HCT116 (cell line): ENCODE measurements at regions not wholly inside any gene's neighbourhood (a gene's known extent, or its start where the extent isn't known, plus 50 kb on each side); places are given as distances from the start of the nearest gene placed in this dataset.

Source experiments
- ATAC-seq: fragments of 200-7000 bp; cut with Tn5 transposase; 2 replicates; pipeline ENCODE4 v1.9.1; 2020; ENCODE audit warnings: mild to moderate bottlenecking, moderate library complexity
- BruUV-seq: library from RNA; stranded (reverse); fragments of 400-500 nt; replicated peaks from 2 replicates; lab custom pipeline; 2021; lab: Mats Ljungman, UMichigan
- CTCF ChIA-PET: fragments of 300-600 bp; sonication (Branson Sonifier 250); formaldehyde crosslinking; loops from one replicate; lab custom pipeline; 2021; ENCODE audit warnings: antibody characterized with exemption; lab: Charles Lee
- POLR2A ChIA-PET: fragments of 300-600, 350-600 bp; sonication (Branson Sonifier 250); formaldehyde crosslinking; loops from one replicate; lab custom pipeline; 2021; ENCODE audit warnings: antibody characterized with exemption; lab: Charles Lee
- RAD21 ChIA-PET, 2 experiments: fragments of 300-600 bp; sonication (Branson Sonifier 250); formaldehyde crosslinking; loops; one replicate each; lab custom pipeline; 2023; ENCODE audit warnings: low total read pairs in 2 of 2; ENCODE audit not compliant: uncharacterized antibody in 2 of 2, unreplicated experiment in 2 of 2, low non-redundant PET in 1 of 2; lab: Charles Lee
- DNase-seq: peaks from one replicate; pipeline ENCODE4 v3.0.0-alpha.2; 2010; ENCODE audit warnings: low read depth, low spot score
- H2AFZ ChIP-seq: fragments of 200-600 bp; shearing (Covaris generic), sonication (generic); 2 replicates; pipeline ENCODE4 v1.6.1; 2017; ENCODE audit warnings: low read depth, mixed run types, mixed read lengths, antibody characterized with exemption, low read length; ENCODE audit not compliant: poor library complexity, severe bottlenecking
- H3K27ac ChIP-seq: 2 replicates; pipeline ENCODE4 v1.5.1; 2012; ENCODE audit warnings: low read depth, low read length
- H3K27me3 ChIP-seq: fragments of 200-600 bp; sonication (generic); 2 replicates; pipeline ENCODE4 v1.6.1; 2016; ENCODE audit warnings: mixed run types, low read length, mixed read lengths; ENCODE audit not compliant: insufficient read depth
- H3K36me3 ChIP-seq, 2 experiments: fragments of 200-500 bp in 1 of 2; fragments of 200-600 bp in 1 of 2; sonication (Bioruptor generic) in 1 of 2; sonication (generic) in 1 of 2; 2 replicates each; pipeline versions ENCODE4 v1.5.1 to v1.6.1; 2014 to 2016; ENCODE audit warnings: low read length in 2 of 2, inconsistent platforms in 1 of 2, mixed read lengths in 1 of 2, mixed run types in 1 of 2; ENCODE audit not compliant: insufficient read depth in 2 of 2, control insufficient read depth in 1 of 2
- H3K4me1 ChIP-seq, 2 experiments: fragments of 200-600 bp in 1 of 2; sonication (generic) in 1 of 2; 2 replicates each; pipeline versions ENCODE4 v1.5.1 to v1.6.1; 2012 to 2017; ENCODE audit warnings: low read length in 2 of 2, inconsistent platforms in 1 of 2, mild to moderate bottlenecking in 1 of 2, mixed read lengths in 1 of 2, mixed run types in 1 of 2, moderate library complexity in 1 of 2; ENCODE audit not compliant: insufficient read depth in 2 of 2, control insufficient read depth in 1 of 2
- H3K4me2 ChIP-seq: fragments of 200-600 bp; sonication (generic); 2 replicates; pipeline ENCODE4 v1.6.1; 2017; ENCODE audit warnings: mixed run types, low read length, mixed read lengths
- H3K4me3 ChIP-seq, 2 experiments: fragments of 200-600 bp in 1 of 2; sonication (generic) in 1 of 2; replicated peaks in 1 of 2; 2 replicates each; pipeline ENCODE4 v1.5.1; 2011 to 2016; ENCODE audit warnings: low read length in 2 of 2, control low read depth in 1 of 2, low read depth in 1 of 2, mild to moderate bottlenecking in 1 of 2, mixed read lengths in 1 of 2, mixed run types in 1 of 2
- H3K79me2 ChIP-seq: fragments of 200-600 bp; sonication (generic); 2 replicates; pipeline ENCODE4 v1.6.1; 2017; ENCODE audit warnings: mild to moderate bottlenecking, mixed run types, low read length, moderate library complexity, mixed read lengths; ENCODE audit not compliant: insufficient read depth
- H3K9ac ChIP-seq: fragments of 200-600 bp; sonication (generic); 2 replicates; pipeline ENCODE4 v1.6.1; 2016; ENCODE audit warnings: low read length, mixed read lengths
- H3K9me2 ChIP-seq: fragments of 200-600 bp; sonication (generic), shearing (Covaris generic); 2 replicates; pipeline ENCODE4 v1.6.1; 2017; ENCODE audit warnings: mixed run types, mild to moderate bottlenecking, moderate library complexity; ENCODE audit not compliant: insufficient read depth
- H3K9me3 ChIP-seq, 2 experiments: fragments of 200-500 bp in 1 of 2; fragments of 200-600 bp in 1 of 2; sonication (Bioruptor generic) in 1 of 2; sonication (generic) in 1 of 2; 2 replicates each; pipeline ENCODE4 v1.6.1; 2014 to 2017; ENCODE audit warnings: low read length in 2 of 2, mixed read lengths in 2 of 2, inconsistent platforms in 1 of 2, low read depth in 1 of 2, mild to moderate bottlenecking in 1 of 2, mixed run types in 1 of 2, moderate library complexity in 1 of 2; ENCODE audit not compliant: control insufficient read depth in 1 of 2, insufficient read depth in 1 of 2
- H4K20me1 ChIP-seq: fragments of 200-600 bp; sonication (generic), shearing (Covaris generic); 2 replicates; pipeline ENCODE4 v1.6.1; 2017; ENCODE audit warnings: mixed run types, mild to moderate bottlenecking, moderate library complexity; ENCODE audit not compliant: insufficient read depth
- ATF3 ChIP-seq: IDR thresholded peaks from 2 replicates; pipeline ENCODE4 v1.6.1; 2012
- CTCF ChIP-seq, 3 experiments: fragments of 200-600 bp in 1 of 3; sonication (generic) in 1 of 3; IDR thresholded peaks in 2 of 3; conservative IDR thresholded peaks in 1 of 3; 2 replicates each; pipeline ENCODE4 v1.5.1; 2012 to 2017; ENCODE audit warnings: low read depth in 2 of 3, low read length in 2 of 3, antibody characterized with exemption in 1 of 3, borderline replicate concordance in 1 of 3, control low read depth in 1 of 3, mild to moderate bottlenecking in 1 of 3, mixed read lengths in 1 of 3, mixed run types in 1 of 3, moderate library complexity in 1 of 3; ENCODE audit not compliant: insufficient read depth in 1 of 3
- EZH2 ChIP-seq: fragments of 200-600 bp; sonication (generic); IDR thresholded peaks from 2 replicates; pipeline ENCODE4 v1.6.1; 2017; ENCODE audit warnings: antibody characterized with exemption, mixed run types
- FOSL1 ChIP-seq: IDR thresholded peaks from 2 replicates; pipeline ENCODE4 v1.6.1; 2012; ENCODE audit warnings: low read depth
- JUND ChIP-seq: IDR thresholded peaks from 2 replicates; pipeline ENCODE4 v1.6.1; 2012
- MAX ChIP-seq: IDR thresholded peaks from 2 replicates; pipeline ENCODE4 v1.6.1; 2012
- RAD21 ChIP-seq: IDR thresholded peaks from 2 replicates; pipeline ENCODE4 v1.6.1; 2012; ENCODE audit warnings: low read depth, mild to moderate bottlenecking
- REST ChIP-seq: IDR thresholded peaks from 2 replicates; pipeline ENCODE4 v1.6.1; 2012; ENCODE audit warnings: low read depth
- TCF7L2 ChIP-seq: IDR thresholded peaks from 2 replicates; pipeline ENCODE4 v1.7.0; 2011; ENCODE audit warnings: borderline replicate concordance, inconsistent platforms; ENCODE audit not compliant: insufficient read depth, insufficient read length; ENCODE audit errors: extremely low read depth
- ZFX ChIP-seq: fragments of 450-650 bp; IDR thresholded peaks from 2 replicates; pipeline ENCODE4 v1.6.1; 2017
- ZNF274 ChIP-seq: fragments of 200-500 bp; sonication (Bioruptor generic); IDR thresholded peaks from 2 replicates; pipeline ENCODE4 v1.6.1; 2014; ENCODE audit warnings: mild to moderate bottlenecking, low read depth, low read length, inconsistent platforms
- intact Hi-C: fragments of 100-400 bp; cut with micrococcal nuclease; formaldehyde crosslinking; loops from 2 replicates; pipeline ENCODE4 v1.10.0; 2022

GRCh38 chr6:16836144-16836981 is 75.1 kb upstream of the ATXN1 start:
- ChIA-PET POLR2A (no interaction called here), RAD21 (no interaction called here), CTCF (no interaction called here)
- Histone ChIP-seq H3K9me2 (no peaks in the 10 kb centered on the region), H4K20me1 (no peaks in the 10 kb centered on the region), H3K4me1 (no peaks in the 10 kb centered on the region), H3K27me3 (no peaks in the 10 kb centered on the region), H3K4me3 (no peak overlapping the region), H3K9me3 (no peaks in the 10 kb centered on the region), H3K9ac (no peak overlapping the region), H3K4me2 (no peak overlapping the region), H2AFZ (no peak overlapping the region), H3K36me3 (no peaks in the 10 kb centered on the region), H3K79me2 (no peaks in the 10 kb centered on the region), H3K27ac (no peak overlapping the region)
- intact Hi-C loops, result no loop called here
- DNase-seq, result no peak
- BruUV-seq, result no TSS peak
- ATAC-seq, result no peak
- TF ChIP-seq CTCF (IDR thresholded peaks at IDR 0.05 in 2 of 3, conservative IDR thresholded peaks at IDR 0.05 in 1 of 3; ENCODE audit: borderline replicate concordance in 1 of 3, insufficient read depth in 1 of 3, low read depth in 2 of 3, low read length in 2 of 3) (no peak), ZNF274 (no peak)

DNA sequence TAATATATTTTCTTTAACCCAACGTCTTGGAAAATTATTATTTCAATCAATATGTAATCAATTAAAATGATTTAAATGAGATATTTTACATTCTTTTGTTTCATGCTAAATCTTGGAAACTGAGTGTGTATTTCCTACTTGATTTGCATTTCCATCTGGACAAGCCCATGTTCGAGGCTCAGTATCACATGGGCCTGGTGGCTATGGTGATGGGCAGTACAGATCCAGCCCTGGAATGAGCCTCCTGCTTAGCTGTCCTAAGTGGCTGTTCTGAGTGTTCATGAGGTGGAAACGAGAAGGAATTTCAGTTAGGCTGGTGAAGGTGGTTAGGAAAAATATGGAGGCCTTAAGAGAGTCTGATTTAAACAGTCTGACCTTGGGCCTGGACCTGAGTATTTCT is 73.0 kb upstream of the ATXN1 start:
- Histone ChIP-seq H3K4me3 (no peak overlapping the region), H2AFZ (no peak overlapping the region), H3K9me3 (no peaks in the 10 kb centered on the region), H4K20me1 (no peaks in the 10 kb centered on the region), H3K4me2 (no peak overlapping the region), H3K27me3 (no peaks in the 10 kb centered on the region), H3K9me2 (no peaks in the 10 kb centered on the region), H3K27ac (no peak overlapping the region), H3K4me1 (no peaks in the 10 kb centered on the region), H3K36me3 (no peaks in the 10 kb centered on the region), H3K9ac (no peak overlapping the region), H3K79me2 (no peaks in the 10 kb centered on the region)
- RAD21 ChIA-PET, result no interaction called here
- no TSS peak for BruUV-seq
- POLR2A ChIA-PET, result no interaction called here
- no peak for ATAC-seq
- DNase-seq, result no peak
- intact Hi-C loops, result no loop called here
- CTCF ChIA-PET, result no interaction called here
- TF ChIP-seq JUND (no peak), TCF7L2 (no peak), RAD21 (no peak), FOSL1 (no peak), EZH2 (no peak), REST (no peak), ATF3 (no peak), MAX (no peak), ZFX (no peak)
